Stimulated activated naive B cell treated with anti-CD40 and anti-IgM and Interleukin-4, amounts not matched to agents 10 μg/mL and 1 μg/mL and 100 μg/mL, for 72 hours (primary cell): ENCODE measurements at regions not wholly inside any gene's neighbourhood (a gene's known extent, or its start where the extent isn't known, plus 50 kb on each side); places are given as distances from the start of the nearest gene placed in this dataset.

Source experiments
- ATAC-seq, 2 donors: fragments of 150-1000 bp; cut with Tn5 transposase; replicated peaks; 2 replicates each; pipeline ENCODE4 v1.10.0; 2021; ENCODE audit warnings: moderate library complexity in 1 of 2
- DNase-seq: peaks from one replicate; pipeline ENCODE4 v3.0.0; 2021
- H3K27ac Mint-ChIP-seq: one replicate; pipeline ENCODE4 v1.8.0; 2022; ENCODE audit warnings: mild to moderate bottlenecking, mixed read lengths
- H3K27me3 Mint-ChIP-seq, 2 donors: one replicate each; pipeline ENCODE4 v1.8.0; 2022; ENCODE audit warnings: mixed read lengths in 2 of 2
- H3K36me3 Mint-ChIP-seq, 2 donors: one replicate each; pipeline ENCODE4 v1.8.0; 2022; ENCODE audit warnings: mixed read lengths in 2 of 2, mild to moderate bottlenecking in 1 of 2
- H3K4me1 Mint-ChIP-seq, 2 donors: one replicate each; pipeline ENCODE4 v1.8.0; 2022; ENCODE audit warnings: mixed read lengths in 2 of 2, mild to moderate bottlenecking in 1 of 2
- H3K4me3 Mint-ChIP-seq, 2 donors: one replicate each; pipeline ENCODE4 v1.8.0; 2022; ENCODE audit warnings: mild to moderate bottlenecking in 2 of 2, mixed read lengths in 2 of 2, moderate library complexity in 1 of 2
- H3K9me3 Mint-ChIP-seq, 2 donors: one replicate each; pipeline ENCODE4 v1.8.0; 2022; ENCODE audit warnings: mixed read lengths in 2 of 2, mild to moderate bottlenecking in 1 of 2

GRCh38 chr3:177284383-177284881 is 87.2 kb upstream of the TBL1XR1 start:
- H3K27ac Mint-ChIP-seq = no peak overlapping the region
- H3K9me3 Mint-ChIP-seq = peaks cover 4 to 7% of the 10 kb centered on the region in 2 donors
- peaks cover 8 to 10% of the 10 kb centered on the region in 2 donors for H3K36me3 Mint-ChIP-seq
- ATAC-seq (no peak), DNase-seq (no peak)
- no peaks in the 10 kb centered on the region for H3K27me3 Mint-ChIP-seq
- no peak overlapping the region for H3K4me3 Mint-ChIP-seq
- H3K4me1 Mint-ChIP-seq = peaks cover 24 to 42% of the 10 kb centered on the region in 2 donors

GRCh38 chr3:177286034-177286433 is 88.8 kb upstream of the TBL1XR1 start:
- peaks cover 21 to 41% of the 10 kb centered on the region in 2 donors for H3K4me1 Mint-ChIP-seq
- no peaks in the 10 kb centered on the region for H3K27me3 Mint-ChIP-seq
- H3K4me3 Mint-ChIP-seq = no peak overlapping the region
- ATAC-seq (no peak), DNase-seq (no peak)
- H3K36me3 Mint-ChIP-seq = peaks cover 0 to 3% of the 10 kb centered on the region in 2 donors
- H3K9me3 Mint-ChIP-seq = peaks cover 0 to 6% of the 10 kb centered on the region in 2 donors
- no peak overlapping the region for H3K27ac Mint-ChIP-seq

- ATAC-seq (peak; percentile 36 to 50), DNase-seq (no peak)
- H3K36me3 Mint-ChIP-seq = no peaks in the 10 kb centered on the region
- peak overlapping the region; percentile 72 for H3K27ac Mint-ChIP-seq
- H3K4me1 Mint-ChIP-seq = peaks cover 11 to 30% of the 10 kb centered on the region in 2 donors
- H3K4me3 Mint-ChIP-seq = no peak overlapping the region
- H3K27me3 Mint-ChIP-seq = no peaks in the 10 kb centered on the region
- peaks cover 0 to 3% of the 10 kb centered on the region in 2 donors for H3K9me3 Mint-ChIP-seq
Observed at GRCh38 chr3:177287231-177287630, 89.9 kb upstream of the TBL1XR1 start.

GRCh38 chr3:177290633-177291032 is 93.4 kb upstream of the TBL1XR1 start:
- no peak for DNase-seq
- ATAC-seq = no peak
- H3K9me3 Mint-ChIP-seq = peaks cover 0 to 3% of the 10 kb centered on the region in 2 donors
- H3K27ac Mint-ChIP-seq = no peak overlapping the region
- no peak overlapping the region for H3K4me3 Mint-ChIP-seq
- H3K36me3 Mint-ChIP-seq = no peaks in the 10 kb centered on the region
- H3K4me1 Mint-ChIP-seq = peaks cover 9 to 22% of the 10 kb centered on the region in 2 donors
- H3K27me3 Mint-ChIP-seq = no peaks in the 10 kb centered on the region

- Mint-ChIP-seq H3K27me3 (no peaks in the 10 kb centered on the region), H3K4me1 (peaks cover 6 to 14% of the 10 kb centered on the region in 2 donors), H3K9me3 (peaks cover 0 to 3% of the 10 kb centered on the region in 2 donors), H3K36me3 (no peaks in the 10 kb centered on the region), H3K4me3 (no peak overlapping the region), H3K27ac (no peak overlapping the region)
- no peak for DNase-seq
- no peak for ATAC-seq
Observed at GRCh38 chr3:177294221-177294620, 96.9 kb upstream of the TBL1XR1 start.

- ATAC-seq = no peak
- no peaks in the 10 kb centered on the region for H3K27me3 Mint-ChIP-seq
- no peaks in the 10 kb centered on the region for H3K9me3 Mint-ChIP-seq
Observed at GRCh38 chr3:177295116-177295515, 97.8 kb upstream of the TBL1XR1 start.

GRCh38 chr3:177299250-177299649 is 102.0 kb upstream of the TBL1XR1 start:
- ATAC-seq (no peak), DNase-seq (no peak)
- H3K27ac Mint-ChIP-seq = no peak overlapping the region
- H3K27me3 Mint-ChIP-seq = no peaks in the 10 kb centered on the region
- no peaks in the 10 kb centered on the region for H3K36me3 Mint-ChIP-seq
- no peaks in the 10 kb centered on the region for H3K9me3 Mint-ChIP-seq
- peaks cover 10 to 23% of the 10 kb centered on the region in 2 donors for H3K4me1 Mint-ChIP-seq
- H3K4me3 Mint-ChIP-seq = no peak overlapping the region

More at GRCh38 chr3:177295116-177295515, 97.8 kb upstream of the TBL1XR1 start:
- DNase-seq = no peak
- Mint-ChIP-seq H3K27ac (peak overlapping the region; percentile 20), H3K4me1 (peaks cover 2 to 14% of the 10 kb centered on the region in 2 donors), H3K36me3 (no peaks in the 10 kb centered on the region), H3K4me3 (no peak overlapping the region)

- Mint-ChIP-seq H3K36me3 (no peaks in the 10 kb centered on the region), H3K4me1 (peaks cover 11 to 29% of the 10 kb centered on the region in 2 donors), H3K27ac (no peak overlapping the region), H3K4me3 (peak overlapping the region in 1 of 2 donors; percentile 56), H3K27me3 (no peaks in the 10 kb centered on the region), H3K9me3 (peaks cover 0 to 2% of the 10 kb centered on the region in 2 donors)
- peak; percentile 84 to 88 for ATAC-seq
- DNase-seq = peak; percentile 14
Observed at GRCh38 chr3:177300039-177300833, 103.0 kb upstream of the TBL1XR1 start.

- no peak for ATAC-seq
- no peaks in the 10 kb centered on the region for H3K27me3 Mint-ChIP-seq
- H3K4me1 Mint-ChIP-seq = peaks cover 13 to 35% of the 10 kb centered on the region in 2 donors
- no peak for DNase-seq
- peaks cover 0 to 2% of the 10 kb centered on the region in 2 donors for H3K9me3 Mint-ChIP-seq
- no peaks in the 10 kb centered on the region for H3K36me3 Mint-ChIP-seq
- H3K4me3 Mint-ChIP-seq = no peak overlapping the region
- H3K27ac Mint-ChIP-seq = no peak overlapping the region
Observed at GRCh38 chr3:177300842-177301241, 103.6 kb upstream of the TBL1XR1 start.

- Mint-ChIP-seq H3K4me3 (no peak overlapping the region), H3K36me3 (no peaks in the 10 kb centered on the region), H3K9me3 (peaks cover 0 to 2% of the 10 kb centered on the region in 2 donors), H3K27me3 (no peaks in the 10 kb centered on the region), H3K4me1 (peaks cover 8 to 19% of the 10 kb centered on the region in 2 donors), H3K27ac (no peak overlapping the region)
- ATAC-seq (no peak), DNase-seq (no peak)
Observed at GRCh38 chr3:177306252-177306651, 109.0 kb upstream of the TBL1XR1 start.

GRCh38 chr3:177307391-177307790 is 110.1 kb upstream of the TBL1XR1 start:
- no peak for ATAC-seq
- H3K27me3 Mint-ChIP-seq = no peaks in the 10 kb centered on the region
- DNase-seq = no peak
- H3K27ac Mint-ChIP-seq = no peak overlapping the region
- H3K4me3 Mint-ChIP-seq = no peak overlapping the region
- peaks cover 0 to 3% of the 10 kb centered on the region in 2 donors for H3K9me3 Mint-ChIP-seq
- peaks cover 0 to under 1% of the 10 kb centered on the region in 2 donors for H3K36me3 Mint-ChIP-seq
- H3K4me1 Mint-ChIP-seq = peaks cover 8 to 16% of the 10 kb centered on the region in 2 donors

GRCh38 chr3:177307826-177308225 is 110.5 kb upstream of the TBL1XR1 start:
- Mint-ChIP-seq H3K27ac (no peak overlapping the region), H3K4me1 (peaks cover 10 to 20% of the 10 kb centered on the region in 2 donors)
- ATAC-seq = no peak

GRCh38 chr3:177308286-177308685 is 111.0 kb upstream of the TBL1XR1 start:
- H3K27ac Mint-ChIP-seq = no peak overlapping the region
- ATAC-seq = no peak
- no peak overlapping the region for H3K4me3 Mint-ChIP-seq
- H3K36me3 Mint-ChIP-seq = peaks cover 3 to 5% of the 10 kb centered on the region in 2 donors
- no peaks in the 10 kb centered on the region for H3K27me3 Mint-ChIP-seq
- DNase-seq = no peak
- peaks cover 10 to 21% of the 10 kb centered on the region in 2 donors for H3K4me1 Mint-ChIP-seq
- H3K9me3 Mint-ChIP-seq = peaks cover 0 to 6% of the 10 kb centered on the region in 2 donors

More at GRCh38 chr3:177307826-177308225, 110.5 kb upstream of the TBL1XR1 start:
- Mint-ChIP-seq H3K9me3 (peaks cover 0 to 6% of the 10 kb centered on the region in 2 donors), H3K36me3 (peaks cover 3 to 5% of the 10 kb centered on the region in 2 donors), H3K4me3 (no peak overlapping the region), H3K27me3 (no peaks in the 10 kb centered on the region)
- no peak for DNase-seq

- Mint-ChIP-seq H3K4me3 (no peak overlapping the region), H3K4me1 (peaks cover 9 to 21% of the 10 kb centered on the region in 2 donors), H3K9me3 (peaks cover 0 to 6% of the 10 kb centered on the region in 2 donors), H3K27ac (no peak overlapping the region), H3K27me3 (no peaks in the 10 kb centered on the region), H3K36me3 (peaks cover 3 to 5% of the 10 kb centered on the region in 2 donors)
- ATAC-seq (no peak), DNase-seq (no peak)
Observed at GRCh38 chr3:177308911-177309310, 111.6 kb upstream of the TBL1XR1 start.

- ATAC-seq (no peak), DNase-seq (no peak)
- Mint-ChIP-seq H3K9me3 (peaks cover 0 to 4% of the 10 kb centered on the region in 2 donors), H3K27me3 (no peaks in the 10 kb centered on the region), H3K27ac (peak overlapping the region; percentile 68), H3K4me3 (no peak overlapping the region), H3K4me1 (peaks cover 2 to 7% of the 10 kb centered on the region in 2 donors), H3K36me3 (peaks cover 3 to 5% of the 10 kb centered on the region in 2 donors)
Observed at GRCh38 chr3:177312491-177312890, 115.2 kb upstream of the TBL1XR1 start.
